Cardiac fibroblast (primary cell): ENCODE measurements at regions not wholly inside any gene's neighbourhood (a gene's known extent, or its start where the extent isn't known, plus 50 kb on each side); places are given as distances from the start of the nearest gene placed in this dataset.

Experiments
- DNase-seq, 2 donors: peaks; one replicate each; pipeline versions ENCODE4 v3.0.0 to v3.0.0-alpha.2; 2010; ENCODE audit warnings: low read depth in 2 of 2
- H3K4me3 ChIP-seq, 2 donors: replicated peaks in 1 of 2; 1 replicate in 1 of 2; 2 replicates in 1 of 2; pipeline ENCODE4 v1.5.1; 2011; ENCODE audit warnings: low read depth in 2 of 2, low read length in 2 of 2, mild to moderate bottlenecking in 2 of 2, moderate library complexity in 1 of 2
- CTCF ChIP-seq: IDR thresholded peaks from one replicate; pipeline ENCODE4 v1.5.1; 2011; ENCODE audit warnings: low read depth, mild to moderate bottlenecking, low read length, inconsistent platforms

- no peak for DNase-seq
- TF ChIP-seq CTCF = no peak
- H3K4me3 ChIP-seq = no peak overlapping the region
Measured at GRCh38 chr9:108467161-108467560, 388.6 kb downstream of the ACTL7B start.

DNA sequence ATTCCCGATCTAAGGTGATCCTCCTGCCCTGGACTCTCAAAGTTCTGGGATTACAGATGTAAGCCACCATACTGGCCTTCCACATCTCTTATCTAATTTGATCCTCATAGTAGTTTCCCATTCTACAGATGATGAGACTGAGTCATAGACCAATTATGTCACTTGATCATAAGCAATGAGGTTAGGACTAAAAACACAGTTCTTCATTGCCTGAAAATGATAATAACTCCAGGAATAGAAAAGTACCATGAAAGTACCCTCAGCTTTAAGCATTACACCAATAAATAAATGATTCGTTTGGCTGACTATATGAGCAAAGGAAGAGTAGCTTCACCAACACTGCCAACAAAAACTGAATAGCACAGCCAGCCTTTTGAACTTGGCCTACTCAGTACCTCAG lies 389.5 kb downstream of the ACTL7B start:
- no peak for TF ChIP-seq CTCF
- DNase-seq = no peak
- no peak overlapping the region for H3K4me3 ChIP-seq

GRCh38 chr9:108463932-108464606 lies 391.7 kb downstream of the ACTL7B start:
- H3K4me3 ChIP-seq = no peak overlapping the region
- DNase-seq = peak in 1 of 2 donors; percentile 70
- no peak for TF ChIP-seq CTCF

DNA sequence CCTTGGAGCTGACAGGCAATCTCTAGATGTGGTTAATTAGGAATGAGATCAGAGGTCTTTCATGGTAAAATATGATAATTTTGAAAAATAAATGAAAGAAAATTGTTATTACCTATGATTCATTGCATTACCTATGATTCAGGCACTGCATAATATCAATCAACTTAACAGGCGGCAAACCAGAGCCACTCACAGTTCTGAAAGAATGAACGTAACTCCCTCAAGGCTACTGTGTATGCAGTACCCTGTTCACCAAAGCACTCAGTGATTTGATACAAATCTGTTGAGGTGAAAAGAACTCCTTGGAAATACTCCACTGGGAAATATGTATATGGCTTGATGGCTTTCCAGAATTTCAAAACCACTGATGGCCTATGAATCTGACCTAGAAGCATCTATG lies 398.9 kb downstream of the ACTL7B start:
- no peak for DNase-seq
- no peak for TF ChIP-seq CTCF
- H3K4me3 ChIP-seq = no peak overlapping the region

DNA sequence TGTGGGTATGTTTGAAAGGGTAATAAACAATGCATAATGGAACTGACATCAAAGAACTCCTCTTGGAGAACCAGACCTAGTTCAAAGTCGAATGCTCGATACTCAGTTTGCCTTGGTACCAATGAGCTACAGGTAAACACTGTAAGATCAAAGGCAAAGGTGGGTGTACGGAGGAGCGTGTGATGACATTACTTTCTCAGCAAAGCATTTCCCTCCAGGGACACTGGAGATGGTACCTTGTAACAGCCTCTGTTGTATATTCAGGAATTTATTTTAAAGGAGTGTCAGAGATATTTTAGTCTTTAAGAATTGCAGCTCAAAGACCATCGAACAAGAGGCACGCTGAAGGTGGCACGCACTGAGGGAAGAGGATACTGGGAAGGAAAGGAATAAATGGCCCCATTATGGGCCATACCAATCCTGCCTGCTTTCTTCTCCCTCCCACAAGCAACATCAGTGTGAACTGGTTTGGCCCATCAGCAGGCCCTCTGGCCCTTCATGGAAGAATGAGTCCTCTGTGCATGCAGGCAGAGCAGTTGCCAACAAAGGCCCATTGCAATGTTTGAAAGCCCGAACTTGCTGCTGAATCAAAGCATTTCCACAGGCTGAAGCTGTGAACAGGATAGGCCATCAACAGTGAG lies 410.2 kb downstream of the ACTL7B start:
- DNase-seq = no peak
- TF ChIP-seq CTCF = no peak

DNA sequence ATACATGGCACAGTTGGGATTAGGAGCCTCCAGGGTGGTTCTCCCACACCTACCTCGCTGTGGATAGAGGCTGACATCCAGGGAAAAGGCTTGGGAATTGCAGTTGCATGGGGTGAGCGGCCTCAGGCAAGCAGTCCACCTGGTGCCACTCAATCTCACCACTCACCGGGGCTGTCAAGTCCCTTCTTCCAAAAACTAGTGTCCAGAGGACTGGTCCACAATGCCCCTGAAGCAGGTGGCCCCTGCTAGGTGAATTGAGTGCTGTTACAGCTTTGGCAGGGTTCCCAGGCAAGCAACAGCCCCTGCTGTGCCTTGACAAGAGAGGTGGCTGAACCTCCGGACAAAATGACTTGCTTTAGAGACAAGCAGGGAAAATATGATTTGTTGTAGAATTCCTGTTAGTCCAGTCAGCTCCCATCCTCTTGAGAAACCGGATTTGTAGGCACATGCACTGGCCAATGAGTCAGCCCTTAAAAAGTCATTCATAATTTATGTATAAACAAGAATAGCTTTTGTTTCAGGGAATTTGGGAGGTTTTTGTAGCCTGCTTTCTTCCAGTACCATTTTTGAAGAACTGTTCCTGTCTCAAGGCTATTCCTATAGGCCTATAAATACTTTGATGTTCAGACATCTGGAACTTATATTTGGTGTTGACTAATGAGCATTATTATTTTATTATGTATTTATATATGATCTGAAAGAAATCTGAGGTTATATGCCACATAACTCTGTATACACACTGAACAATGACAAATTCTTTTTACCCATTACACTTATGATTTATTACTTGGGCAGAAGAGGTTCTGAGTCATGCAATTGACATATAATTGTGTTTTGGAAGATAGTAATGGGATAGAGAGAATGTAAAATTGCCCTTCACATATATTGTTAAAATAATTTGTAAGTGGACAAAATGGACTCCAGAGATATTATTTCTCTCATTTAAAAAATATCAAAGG lies 411.1 kb downstream of the ACTL7B start:
- peak overlapping the region in 1 of 2 donors; percentile 24 for H3K4me3 ChIP-seq
- TF ChIP-seq CTCF = no peak
- peak; percentile 86 to 97 for DNase-seq

More for the DNA sequence above, 410.2 kb downstream of the ACTL7B start:
- no peak overlapping the region for H3K4me3 ChIP-seq
